Tibial artery (tissue), 4 donors: ENCODE measurements at regions not wholly inside any gene's neighbourhood (a gene's known extent, or its start where the extent isn't known, plus 50 kb on each side); places are given as distances from the start of the nearest gene placed in this dataset.

Experiments used
- DNase-seq, 2 donors: peaks; one replicate each; pipeline ENCODE4 v3.0.0-alpha.2; 2019
- H3K27ac ChIP-seq, 2 donors: fragments of 200-600 bp; sonication (generic) in 1 of 2; 1 replicate in 1 of 2; 2 replicates in 1 of 2; pipeline ENCODE4 v1.5.1; 2018 to 2019; ENCODE audit warnings: mild to moderate bottlenecking in 1 of 2
- H3K27me3 ChIP-seq, 2 donors: fragments of 200-600 bp; sonication (generic) in 1 of 2; one replicate each; pipeline versions ENCODE4 v1.5.1 to v1.6.0; 2016 to 2019
- H3K36me3 ChIP-seq, 3 donors: fragments of 200-600 bp; sonication (generic) in 2 of 3; one replicate each; pipeline ENCODE4 v1.5.1; 2016 to 2019; ENCODE audit warnings: mild to moderate bottlenecking in 2 of 3
- H3K4me1 ChIP-seq, 4 donors: fragments of 200-600 bp; sonication (generic) in 2 of 4; 1 replicate in 3 of 4; 2 replicates in 1 of 4; pipeline ENCODE4 v1.5.1; 2016 to 2019
- H3K4me3 ChIP-seq, 2 donors: fragments of 200-600 bp; sonication (generic) in 1 of 2; 1 replicate in 1 of 2; 2 replicates in 1 of 2; pipeline ENCODE4 v1.5.1; 2018 to 2019; ENCODE audit warnings: mild to moderate bottlenecking in 2 of 2
- H3K9me3 ChIP-seq, 3 donors: fragments of 200-600 bp; sonication (generic) in 1 of 3; one replicate each; pipeline ENCODE4 v1.5.1; 2016 to 2019
- CTCF ChIP-seq, 2 experiments: fragments of 200-600 bp in 1 of 2; fragments of 450-650 bp in 1 of 2; IDR thresholded peaks; one replicate each; pipeline ENCODE4 v1.5.1; 2017 to 2019; ENCODE audit warnings: antibody characterized with exemption in 2 of 2, mild to moderate bottlenecking in 1 of 2, moderate library complexity in 1 of 2
- intact Hi-C: fragments of 100-400 bp; cut with DNase I; formaldehyde crosslinking; loops from one replicate; pipeline ENCODE4 v1.15.0; 2023; ENCODE audit warnings: low total_unique reads

GRCh38 chr18:10374636-10375293 is 79.7 kb upstream of the APCDD1 start:
- no peak overlapping the region for H3K27ac ChIP-seq
- H3K27me3 ChIP-seq: no peaks in the 10 kb centered on the region
- no peak for TF ChIP-seq CTCF (IDR thresholded peaks at IDR 0.05)
- peaks cover 0 to 4% (median 0%) of the 10 kb centered on the region in 4 donors for H3K4me1 ChIP-seq
- intact Hi-C loops: loop anchor here (5.0 kb wide), 1 partner anchor 468 kb away; no protein-coding TSS in a partner anchor
- H3K36me3 ChIP-seq: no peaks in the 10 kb centered on the region
- H3K4me3 ChIP-seq: no peak overlapping the region
- H3K9me3 ChIP-seq: no peaks in the 10 kb centered on the region
- DNase-seq: no peak

GRCh38 chr18:10376731-10377130 is 77.7 kb upstream of the APCDD1 start:
- peaks cover 0 to 4% (median 0%) of the 10 kb centered on the region in 4 donors for H3K4me1 ChIP-seq
- H3K4me3 ChIP-seq: no peak overlapping the region
- intact Hi-C loops: loop anchor here (5.0 kb wide), 1 partner anchor 466 kb away; no protein-coding TSS in a partner anchor
- DNase-seq: no peak
- TF ChIP-seq CTCF (IDR thresholded peaks at IDR 0.05): no peak
- no peak overlapping the region for H3K27ac ChIP-seq
- no peaks in the 10 kb centered on the region for H3K9me3 ChIP-seq
- H3K27me3 ChIP-seq: no peaks in the 10 kb centered on the region
- no peaks in the 10 kb centered on the region for H3K36me3 ChIP-seq

GRCh38 chr18:10377956-10378355 is 76.5 kb upstream of the APCDD1 start:
- H3K9me3 ChIP-seq: no peaks in the 10 kb centered on the region
- no peak for TF ChIP-seq CTCF (IDR thresholded peaks at IDR 0.05)
- no peaks in the 10 kb centered on the region for H3K36me3 ChIP-seq
- peaks cover 0 to 4% (median 0%) of the 10 kb centered on the region in 4 donors for H3K4me1 ChIP-seq
- H3K27me3 ChIP-seq: no peaks in the 10 kb centered on the region
- no peak overlapping the region for H3K27ac ChIP-seq
- intact Hi-C loops: loop anchor here (5.0 kb wide), 1 partner anchor 464 kb away; no protein-coding TSS in a partner anchor
- no peak for DNase-seq
- H3K4me3 ChIP-seq: no peak overlapping the region

GRCh38 chr18:10378688-10379420 is 75.6 kb upstream of the APCDD1 start:
- intact Hi-C loops: loop anchor here (5.0 kb wide), 1 partner anchor 463 kb away; no protein-coding TSS in a partner anchor
- no peak for TF ChIP-seq CTCF (IDR thresholded peaks at IDR 0.05)
- Histone ChIP-seq H3K4me1 (peaks cover 0 to 4% (median 0%) of the 10 kb centered on the region in 4 donors), H3K36me3 (no peaks in the 10 kb centered on the region), H3K9me3 (no peaks in the 10 kb centered on the region), H3K4me3 (no peak overlapping the region), H3K27me3 (no peaks in the 10 kb centered on the region), H3K27ac (no peak overlapping the region)
- DNase-seq: no peak

GRCh38 chr18:10379522-10379921 is 74.9 kb upstream of the APCDD1 start:
- no peaks in the 10 kb centered on the region for H3K36me3 ChIP-seq
- no peak overlapping the region for H3K4me3 ChIP-seq
- DNase-seq: no peak
- no peaks in the 10 kb centered on the region for H3K9me3 ChIP-seq
- intact Hi-C loops: loop anchor here (5.0 kb wide), 1 partner anchor 463 kb away; no protein-coding TSS in a partner anchor
- peaks cover 0 to 4% (median 0%) of the 10 kb centered on the region in 4 donors for H3K4me1 ChIP-seq
- no peaks in the 10 kb centered on the region for H3K27me3 ChIP-seq
- no peak overlapping the region for H3K27ac ChIP-seq
- no peak for TF ChIP-seq CTCF (IDR thresholded peaks at IDR 0.05)
